Ishikawa (cell line): ENCODE measurements at regions not wholly inside any gene's neighbourhood (a gene's known extent, or its start where the extent isn't known, plus 50 kb on each side); places are given as distances from the start of the nearest gene placed in this dataset.

ENCODE experiments used
- CEBPB ChIP-seq: IDR thresholded peaks from 2 replicates; pipeline ENCODE4 v1.6.1; 2012
- CREB1 ChIP-seq: IDR thresholded peaks from 2 replicates; pipeline ENCODE4 v1.6.1; 2012; ENCODE audit warnings: low read depth
- EGR1 ChIP-seq: IDR thresholded peaks from 2 replicates; pipeline ENCODE4 v1.6.1; 2012
- EP300 ChIP-seq: IDR thresholded peaks from 2 replicates; pipeline ENCODE4 v1.6.1; 2012; ENCODE audit warnings: borderline replicate concordance
- FOXM1 ChIP-seq: IDR thresholded peaks from 2 replicates; pipeline ENCODE4 v1.6.1; 2012; ENCODE audit warnings: low read depth, borderline replicate concordance
- NFIC ChIP-seq: IDR thresholded peaks from 2 replicates; pipeline ENCODE4 v1.6.1; 2012
- RAD21 ChIP-seq: IDR thresholded peaks from 2 replicates; pipeline ENCODE4 v1.6.1; 2012; ENCODE audit warnings: low read depth
- TAF1 ChIP-seq: IDR thresholded peaks from 2 replicates; pipeline ENCODE4 v1.6.1; 2012; ENCODE audit warnings: low read depth, mild to moderate bottlenecking
- TCF12 ChIP-seq: IDR thresholded peaks from 2 replicates; pipeline ENCODE4 v1.6.1; 2012; ENCODE audit warnings: low read depth
- TEAD4 ChIP-seq: IDR thresholded peaks from 2 replicates; pipeline ENCODE4 v1.6.1; 2012
- YY1 ChIP-seq: IDR thresholded peaks from 2 replicates; pipeline ENCODE4 v1.6.1; 2012; ENCODE audit warnings: low read depth
- ZBTB7A ChIP-seq: IDR thresholded peaks from 2 replicates; pipeline ENCODE4 v1.6.1; 2012; ENCODE audit warnings: low read depth
- TF ChIP-seq, protein P1 (sequence below): IDR thresholded peaks from 2 replicates; pipeline ENCODE4 v1.6.1; 2012
- TF ChIP-seq, protein P2 (sequence below): IDR thresholded peaks from 2 replicates; pipeline ENCODE4 v1.6.1; 2012
- TF ChIP-seq, protein P3 (sequence below): IDR thresholded peaks from 2 replicates; pipeline ENCODE4 v1.6.1; 2012; ENCODE audit warnings: low read depth, mild to moderate bottlenecking

DNA sequence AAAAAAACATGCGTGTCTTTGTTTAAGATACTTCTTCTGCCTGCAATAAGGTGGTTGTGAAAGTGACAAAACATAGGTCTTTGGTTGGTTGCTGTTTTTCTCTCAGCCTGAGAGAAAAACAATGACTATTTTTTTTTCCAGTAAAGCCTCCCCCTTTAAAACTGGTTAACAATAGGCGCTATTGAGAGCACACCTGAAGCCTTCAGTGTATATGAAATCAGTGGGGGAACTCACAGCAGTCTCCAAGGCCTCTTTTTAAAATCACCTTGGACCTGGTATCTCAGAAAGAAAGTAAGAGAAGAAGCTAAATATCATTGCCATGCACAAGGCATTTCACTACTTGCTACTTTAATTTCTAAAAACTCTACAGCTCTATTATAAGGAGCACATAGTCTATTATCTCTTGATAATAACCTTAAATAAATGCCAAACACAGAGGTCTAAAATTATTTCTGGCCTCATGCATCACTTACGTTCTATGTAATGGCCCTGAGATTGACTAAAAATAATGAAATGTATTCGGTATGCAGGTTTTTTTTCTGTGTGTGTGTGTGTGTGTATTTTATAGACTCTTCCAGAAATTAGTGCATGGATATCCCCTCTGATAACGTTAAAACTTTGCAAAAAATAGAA is 544.4 kb downstream of the TDRD15 start:
- no peak for TF ChIP-seq TEAD4
- TF ChIP-seq ZBTB7A, result no peak
- no peak for TF ChIP-seq YY1
- TF ChIP-seq CREB1, result no peak
- TF ChIP-seq, protein P1, sequence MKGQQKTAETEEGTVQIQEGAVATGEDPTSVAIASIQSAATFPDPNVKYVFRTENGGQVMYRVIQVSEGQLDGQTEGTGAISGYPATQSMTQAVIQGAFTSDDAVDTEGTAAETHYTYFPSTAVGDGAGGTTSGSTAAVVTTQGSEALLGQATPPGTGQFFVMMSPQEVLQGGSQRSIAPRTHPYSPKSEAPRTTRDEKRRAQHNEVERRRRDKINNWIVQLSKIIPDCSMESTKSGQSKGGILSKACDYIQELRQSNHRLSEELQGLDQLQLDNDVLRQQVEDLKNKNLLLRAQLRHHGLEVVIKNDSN, result no peak
- TF ChIP-seq, protein P2, sequence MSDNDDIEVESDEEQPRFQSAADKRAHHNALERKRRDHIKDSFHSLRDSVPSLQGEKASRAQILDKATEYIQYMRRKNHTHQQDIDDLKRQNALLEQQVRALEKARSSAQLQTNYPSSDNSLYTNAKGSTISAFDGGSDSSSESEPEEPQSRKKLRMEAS, result no peak

DNA sequence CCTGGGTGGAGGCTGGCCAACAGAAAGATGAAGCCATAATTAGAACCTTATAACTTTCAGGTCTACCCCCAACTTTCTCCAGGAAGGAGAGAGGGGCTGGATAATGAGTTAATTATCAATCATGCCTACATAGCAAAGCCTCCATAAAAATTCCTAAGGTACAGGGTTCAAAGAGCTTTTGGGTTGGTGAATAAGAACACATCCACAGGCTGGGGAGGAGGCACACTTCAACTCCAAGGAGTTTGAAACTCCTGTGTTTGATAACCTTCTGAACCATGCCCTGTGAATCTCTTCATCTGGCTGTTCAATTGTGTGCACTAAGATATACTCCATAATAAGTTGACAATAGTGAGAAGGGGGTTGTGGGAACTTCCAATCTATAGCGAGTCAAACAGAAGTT is 552.3 kb downstream of the TDRD15 start:
- no peak for TF ChIP-seq NFIC
- TF ChIP-seq, protein P2, result no peak
- no peak for TF ChIP-seq RAD21
- no peak for TF ChIP-seq CEBPB
- no peak for TF ChIP-seq FOXM1
- TF ChIP-seq CREB1, result no peak
- TF ChIP-seq TEAD4, result no peak
- TF ChIP-seq TAF1, result no peak
- TF ChIP-seq, protein P1, result no peak
- no peak for TF ChIP-seq EGR1
- TF ChIP-seq ZBTB7A, result no peak

DNA sequence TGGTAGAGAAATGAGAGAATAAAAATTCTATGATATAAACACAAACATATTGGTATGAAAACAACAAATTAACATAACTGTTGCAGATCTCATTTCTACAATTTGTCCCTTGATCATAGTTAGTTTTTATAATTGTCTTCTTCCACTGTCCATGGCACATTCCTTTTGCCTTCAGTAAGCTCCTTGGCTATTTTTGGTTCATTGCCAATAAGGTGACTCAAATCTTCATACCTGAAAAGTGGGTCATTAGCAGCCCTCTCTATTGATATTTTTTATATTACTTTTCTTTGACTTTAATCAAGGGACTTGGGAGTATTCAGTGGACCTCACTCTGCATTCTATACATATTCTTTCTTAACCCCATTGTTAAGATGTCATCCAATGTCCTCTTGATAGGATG is 552.9 kb downstream of the TDRD15 start:
- TF ChIP-seq EGR1 (no peak), YY1 (no peak), FOXM1 (no peak), NFIC (no peak), CREB1 (no peak), TAF1 (no peak)
- TF ChIP-seq, protein P3, sequence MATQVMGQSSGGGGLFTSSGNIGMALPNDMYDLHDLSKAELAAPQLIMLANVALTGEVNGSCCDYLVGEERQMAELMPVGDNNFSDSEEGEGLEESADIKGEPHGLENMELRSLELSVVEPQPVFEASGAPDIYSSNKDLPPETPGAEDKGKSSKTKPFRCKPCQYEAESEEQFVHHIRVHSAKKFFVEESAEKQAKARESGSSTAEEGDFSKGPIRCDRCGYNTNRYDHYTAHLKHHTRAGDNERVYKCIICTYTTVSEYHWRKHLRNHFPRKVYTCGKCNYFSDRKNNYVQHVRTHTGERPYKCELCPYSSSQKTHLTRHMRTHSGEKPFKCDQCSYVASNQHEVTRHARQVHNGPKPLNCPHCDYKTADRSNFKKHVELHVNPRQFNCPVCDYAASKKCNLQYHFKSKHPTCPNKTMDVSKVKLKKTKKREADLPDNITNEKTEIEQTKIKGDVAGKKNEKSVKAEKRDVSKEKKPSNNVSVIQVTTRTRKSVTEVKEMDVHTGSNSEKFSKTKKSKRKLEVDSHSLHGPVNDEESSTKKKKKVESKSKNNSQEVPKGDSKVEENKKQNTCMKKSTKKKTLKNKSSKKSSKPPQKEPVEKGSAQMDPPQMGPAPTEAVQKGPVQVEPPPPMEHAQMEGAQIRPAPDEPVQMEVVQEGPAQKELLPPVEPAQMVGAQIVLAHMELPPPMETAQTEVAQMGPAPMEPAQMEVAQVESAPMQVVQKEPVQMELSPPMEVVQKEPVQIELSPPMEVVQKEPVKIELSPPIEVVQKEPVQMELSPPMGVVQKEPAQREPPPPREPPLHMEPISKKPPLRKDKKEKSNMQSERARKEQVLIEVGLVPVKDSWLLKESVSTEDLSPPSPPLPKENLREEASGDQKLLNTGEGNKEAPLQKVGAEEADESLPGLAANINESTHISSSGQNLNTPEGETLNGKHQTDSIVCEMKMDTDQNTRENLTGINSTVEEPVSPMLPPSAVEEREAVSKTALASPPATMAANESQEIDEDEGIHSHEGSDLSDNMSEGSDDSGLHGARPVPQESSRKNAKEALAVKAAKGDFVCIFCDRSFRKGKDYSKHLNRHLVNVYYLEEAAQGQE, result no peak

DNA sequence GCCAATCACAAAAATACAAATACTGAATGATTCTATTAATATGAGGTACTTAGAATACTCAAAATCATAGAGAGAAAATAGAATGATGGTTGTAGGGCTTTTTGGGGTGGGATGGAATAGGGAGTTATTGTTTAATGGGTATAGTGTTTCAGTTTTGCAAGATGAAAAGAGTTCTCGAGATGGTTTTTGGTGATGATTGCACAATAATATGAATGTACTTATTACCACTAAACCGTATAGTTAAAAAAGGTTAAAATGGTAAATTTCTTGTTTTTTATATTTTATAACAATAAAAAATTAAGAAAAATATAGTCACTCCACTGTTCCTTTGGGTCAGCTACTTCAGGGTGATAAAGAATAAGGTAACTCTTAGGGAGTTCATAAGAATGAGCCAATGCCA is 560.1 kb downstream of the TDRD15 start:
- no peak for TF ChIP-seq EGR1
- TF ChIP-seq FOXM1, result no peak
- no peak for TF ChIP-seq NFIC
- TF ChIP-seq CREB1, result no peak
- TF ChIP-seq TCF12, result no peak
- TF ChIP-seq, protein P2, result no peak

DNA sequence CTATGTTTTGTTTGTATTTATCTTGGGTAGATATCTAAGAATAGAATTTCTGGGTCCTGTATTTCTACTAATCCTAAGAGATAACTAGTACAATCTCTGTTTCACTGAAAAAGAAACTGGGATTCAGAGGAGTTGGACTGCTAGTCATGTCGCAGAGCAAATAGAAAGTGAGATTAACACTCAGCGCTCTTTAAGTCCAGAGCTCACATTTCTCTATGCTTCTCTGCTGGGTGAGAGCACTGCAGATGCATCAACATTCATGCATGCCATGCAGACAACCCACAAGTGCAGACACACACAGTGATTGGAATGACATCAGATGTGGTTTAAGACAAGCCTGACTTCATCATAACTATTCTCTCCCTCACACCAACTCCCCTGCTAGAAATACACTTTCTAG is 563.8 kb downstream of the TDRD15 start:
- TF ChIP-seq TAF1, result no peak
- no peak for TF ChIP-seq YY1
- TF ChIP-seq TCF12, result no peak
- TF ChIP-seq, protein P1, result no peak
- TF ChIP-seq, protein P2, result no peak
- TF ChIP-seq CEBPB, result no peak
- no peak for TF ChIP-seq EP300
- no peak for TF ChIP-seq EGR1
- no peak for TF ChIP-seq RAD21
- no peak for TF ChIP-seq ZBTB7A
- no peak for TF ChIP-seq FOXM1
- no peak for TF ChIP-seq TEAD4

DNA sequence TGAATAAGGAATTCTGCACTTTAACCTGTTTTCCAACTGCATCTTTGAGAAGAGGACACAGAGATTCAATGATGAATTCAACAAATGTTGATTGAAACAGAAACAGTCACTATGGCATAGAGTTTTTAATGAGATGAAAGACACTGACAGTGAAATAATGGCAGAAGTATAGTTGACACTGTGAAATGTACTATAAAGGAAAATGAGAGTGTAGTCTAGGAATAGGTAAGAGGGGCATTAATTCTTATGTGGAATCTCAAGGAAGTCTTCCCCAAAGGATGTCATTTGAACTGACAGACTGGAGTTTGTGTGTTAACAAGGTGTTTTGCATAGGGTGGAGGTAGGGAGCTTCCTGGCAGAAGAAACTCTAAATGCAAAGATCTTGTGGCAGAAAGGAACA is 566.2 kb downstream of the TDRD15 start:
- no peak for TF ChIP-seq TCF12
- no peak for TF ChIP-seq NFIC
- no peak for TF ChIP-seq EP300
- TF ChIP-seq TAF1, result no peak
- TF ChIP-seq, protein P2, result no peak
- TF ChIP-seq, protein P3, result no peak
- no peak for TF ChIP-seq EGR1
- no peak for TF ChIP-seq FOXM1
